SK-N-MC (cell line): ENCODE measurements at regions not wholly inside any gene's neighbourhood (a gene's known extent, or its start where the extent isn't known, plus 50 kb on each side); places are given as distances from the start of the nearest gene placed in this dataset.
A peak's percentile ranks its signal among the peaks of the same experiment; 100 is the strongest.

ENCODE experiments used
- EZH2 ChIP-seq: fragments of 200-600 bp; sonication (generic); IDR thresholded peaks from one replicate; pipeline ENCODE4 v1.6.1; 2017; ENCODE audit warnings: antibody characterized with exemption
- FOXP2 ChIP-seq: optimal IDR thresholded peaks from 2 replicates; pipeline ENCODE3; 2011; ENCODE audit warnings: mild to moderate bottlenecking, moderate library complexity; ENCODE audit not compliant: insufficient read depth; ENCODE audit errors: extremely low read length, control extremely low read depth
- POLR2AphosphoS5 ChIP-seq: IDR thresholded peaks from 2 replicates; pipeline ENCODE4 v1.6.1; 2012; ENCODE audit warnings: mild to moderate bottlenecking, low read depth, low read length, borderline replicate concordance

DNA sequence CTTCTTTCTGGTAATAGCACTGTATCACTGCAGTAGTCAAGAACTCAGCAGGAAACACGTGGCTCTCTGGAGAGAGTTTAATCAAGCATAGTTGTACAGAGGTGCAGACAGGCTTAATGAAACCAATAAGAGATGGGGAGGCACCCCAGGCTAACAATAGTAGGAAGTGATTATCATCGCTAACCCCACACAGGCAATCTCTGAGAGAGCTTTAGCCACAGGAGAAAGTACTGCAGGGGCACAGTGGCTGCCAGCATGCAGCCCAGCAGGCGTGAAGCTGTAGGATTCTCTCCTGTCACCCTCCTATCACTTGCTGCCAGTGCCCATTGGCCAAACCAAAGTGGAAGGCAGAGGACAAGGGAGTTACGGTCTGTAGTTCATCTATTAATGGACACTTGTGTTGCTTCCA lies 450.0 kb upstream of the RASGEF1B start:
- TF ChIP-seq EZH2: no peak
- peak; percentile 39; the same call in 1 of the 2 replicates for TF ChIP-seq POLR2AphosphoS5
- no peak for TF ChIP-seq FOXP2
